GM21360 (cell line): ENCODE measurements at regions not wholly inside any gene's neighbourhood (a gene's known extent, or its start where the extent isn't known, plus 50 kb on each side); places are given as distances from the start of the nearest gene placed in this dataset.
"Not testable (repeated sequence)": the region's sequence is repeated elsewhere in the genome, so short reads cannot be mapped to it uniquely, and the experiment has no call there.

Experiments
- ATAC-seq: cut with Tn5 transposase; IDR thresholded peaks from one replicate; pipeline ENCODE4 v1.9.1; 2021; ENCODE audit warnings: mild to moderate bottlenecking, moderate library complexity; ENCODE audit not compliant: unreplicated experiment

- ATAC-seq, result no peak
These were observed 315.8 kb downstream of the SOX4 start for GRCh38 chr6:21909321-21909720.

GRCh38 chr6:21911208-21911607, 317.7 kb downstream of the SOX4 start:
- ATAC-seq, result no peak

GRCh38 chr6:21912151-21912832, 318.7 kb downstream of the SOX4 start:
- ATAC-seq, result no peak

- no peak for ATAC-seq
These were observed 320.8 kb downstream of the SOX4 start for GRCh38 chr6:21914121-21914973.

GRCh38 chr6:21915707-21916260, 322.2 kb downstream of the SOX4 start:
- ATAC-seq, result no peak

GRCh38 chr6:21918041-21918440, 324.5 kb downstream of the SOX4 start:
- ATAC-seq, result no peak

- no peak for ATAC-seq
These were observed 325.1 kb downstream of the SOX4 start for GRCh38 chr6:21918666-21919065.

- no peak for ATAC-seq
These were observed 328.5 kb downstream of the SOX4 start for GRCh38 chr6:21922086-21922485.

- no peak for ATAC-seq
These were observed 330.5 kb downstream of the SOX4 start for GRCh38 chr6:21924002-21924401.

- ATAC-seq, result no peak
These were observed 335.3 kb downstream of the SOX4 start for GRCh38 chr6:21928827-21929226.

GRCh38 chr6:21931641-21932335, 338.2 kb downstream of the SOX4 start:
- ATAC-seq, result no peak

GRCh38 chr6:21933351-21933750, 339.8 kb downstream of the SOX4 start:
- ATAC-seq, result no peak

GRCh38 chr6:21935142-21935541, 341.6 kb downstream of the SOX4 start:
- ATAC-seq, result no peak

GRCh38 chr6:21935561-21936028, 342.0 kb downstream of the SOX4 start:
- ATAC-seq, result no peak

- ATAC-seq, result no peak
These were observed 343.9 kb downstream of the SOX4 start for GRCh38 chr6:21937466-21937865.

GRCh38 chr6:21939066-21939465, 345.5 kb downstream of the SOX4 start:
- ATAC-seq, result not testable (repeated sequence)

- ATAC-seq, result no peak
These were observed 348.4 kb downstream of the SOX4 start for GRCh38 chr6:21941926-21942325.

- ATAC-seq, result no peak
These were observed 349.3 kb downstream of the SOX4 start for GRCh38 chr6:21942897-21943296.

- no peak for ATAC-seq
These were observed 350.5 kb downstream of the PRL start for GRCh38 chr6:21946298-21946783.

- ATAC-seq, result not testable (repeated sequence)
These were observed 349.6 kb downstream of the PRL start for GRCh38 chr6:21947227-21947626.
